SK-N-SH (cell line): ENCODE measurements at regions not wholly inside any gene's neighbourhood (a gene's known extent, or its start where the extent isn't known, plus 50 kb on each side); places are given as distances from the start of the nearest gene placed in this dataset.

Experiments
- CHD2 ChIP-seq: fragments of 150-350 bp; IDR thresholded peaks from 2 replicates; pipeline ENCODE4 v1.6.1; 2018; ENCODE audit warnings: low read length; ENCODE audit not compliant: partially characterized antibody
- CTCF ChIP-seq: fragments of 200-600 bp; sonication (generic); IDR thresholded peaks from 2 replicates; pipeline ENCODE4 v1.6.1; 2017; ENCODE audit warnings: antibody characterized with exemption, mild to moderate bottlenecking, moderate library complexity
- EP300 ChIP-seq, 2 experiments: IDR thresholded peaks; 2 replicates each; pipeline versions ENCODE4 v1.4.0 to v1.6.1; 2012; ENCODE audit warnings: borderline replicate concordance in 1 of 2, low read depth in 1 of 2, low read length in 1 of 2
- EZH2phosphoT487 ChIP-seq: fragments of 200-600 bp; sonication (generic); IDR thresholded peaks from 2 replicates; pipeline ENCODE4 v1.6.1; 2017; ENCODE audit warnings: low read depth, mixed run types, mild to moderate bottlenecking, antibody characterized with exemption, moderate library complexity, borderline replicate concordance
- GABPA ChIP-seq: IDR thresholded peaks from 2 replicates; pipeline ENCODE4 v1.4.0; 2012; ENCODE audit warnings: low read depth, mild to moderate bottlenecking
- MEF2A ChIP-seq: IDR thresholded peaks from 2 replicates; pipeline ENCODE4 v1.4.0; 2012; ENCODE audit warnings: low read depth, borderline replicate concordance
- POLR2AphosphoS5 ChIP-seq: IDR thresholded peaks from 2 replicates; pipeline ENCODE4 v1.6.1; 2012; ENCODE audit warnings: low read depth, low read length
- RAD21 ChIP-seq: IDR thresholded peaks from 2 replicates; pipeline ENCODE4 v1.6.1; 2012; ENCODE audit warnings: mild to moderate bottlenecking, low read length
- RXRA ChIP-seq: IDR thresholded peaks from 2 replicates; pipeline ENCODE4 v1.4.0; 2012; ENCODE audit warnings: low read depth, mild to moderate bottlenecking, borderline replicate concordance
- SIN3A ChIP-seq: IDR thresholded peaks from 2 replicates; pipeline ENCODE4 v1.6.1; 2012; ENCODE audit warnings: low read depth, mild to moderate bottlenecking, low read length, moderate library complexity, borderline replicate concordance
- TAF1 ChIP-seq: IDR thresholded peaks from 2 replicates; pipeline ENCODE4 v1.6.1; 2012; ENCODE audit warnings: low read depth, mild to moderate bottlenecking, low read length, moderate library complexity, borderline replicate concordance
- TCF12 ChIP-seq: IDR thresholded peaks from 2 replicates; pipeline ENCODE4 v1.4.0; 2012
- USF2 ChIP-seq: fragments of 150-350 bp; IDR thresholded peaks from 2 replicates; pipeline ENCODE4 v1.6.1; 2017; ENCODE audit warnings: antibody characterized with exemption, low read length, low read depth, borderline replicate concordance

GRCh38 chr2:15763106-15763821, 171.6 kb downstream of the DDX1 start:
- TF ChIP-seq TCF12 (no peak), EP300 (IDR thresholded peaks at IDR 0.05; ENCODE audit: borderline replicate concordance in 1 of 2, low read depth in 1 of 2, low read length in 1 of 2) (no peak), USF2 (no peak), TAF1 (no peak), RXRA (no peak), POLR2AphosphoS5 (no peak), CTCF (no peak), SIN3A (no peak), MEF2A (no peak), CHD2 (no peak), GABPA (no peak), RAD21 (no peak), EZH2phosphoT487 (no peak)
